ENCODE measurements at regions not wholly inside any gene's neighbourhood (a gene's known extent, or its start where the extent isn't known, plus 50 kb on each side); places are given as distances from the start of the nearest gene placed in this dataset.

- DNase-seq = no peak
Measured at GRCh38 chr15:100735129-100736053, 133.0 kb downstream of the ASB7 start.

- DNase-seq = no peak
Measured at GRCh38 chr15:100737214-100737613, 134.8 kb downstream of the ASB7 start.

DNA sequence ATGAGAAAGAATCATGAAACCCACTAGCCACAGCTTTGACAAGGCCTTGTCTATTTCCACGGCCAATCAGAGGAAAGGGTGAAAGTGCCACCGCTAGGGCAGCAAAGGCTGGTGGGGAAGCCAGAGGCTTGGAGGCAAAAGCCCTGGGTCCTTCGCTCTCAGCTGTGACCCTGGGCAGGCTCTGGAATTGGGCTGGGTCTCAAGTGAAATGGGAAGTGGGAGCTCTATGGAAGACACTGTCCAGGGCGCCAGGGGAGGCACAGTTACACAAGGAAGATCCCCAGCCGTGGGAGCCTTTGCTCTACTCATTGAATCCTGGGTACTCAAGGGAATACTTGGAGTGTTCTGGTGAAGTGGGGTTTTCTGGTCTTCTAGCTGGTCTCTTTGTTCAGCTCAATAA, 136.2 kb downstream of the ASB7 start:
- DNase-seq = no peak

- no peak for DNase-seq
Measured at GRCh38 chr15:100740138-100740537, 137.7 kb downstream of the ASB7 start.

DNA sequence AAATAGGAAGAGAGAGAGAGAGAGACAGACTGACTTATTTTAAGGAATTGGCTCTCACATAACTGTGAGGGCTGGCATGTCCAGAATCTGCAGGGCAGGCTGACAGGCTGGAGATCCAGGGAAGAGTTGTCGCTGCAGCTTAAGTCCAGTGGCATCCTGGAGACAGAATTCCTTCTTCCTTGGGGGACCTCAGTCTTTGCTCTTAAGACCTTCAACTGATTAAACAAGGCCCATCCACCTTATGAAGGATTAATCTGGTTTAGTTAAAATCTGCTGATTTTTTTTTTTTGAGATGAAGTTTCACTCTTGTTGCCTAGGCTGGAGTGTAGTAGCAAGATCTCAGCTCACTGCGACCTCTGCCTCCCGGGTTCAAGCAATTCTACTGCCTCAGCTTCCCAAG, 128.0 kb upstream of the ALDH1A3 start:
- DNase-seq = no peak

DNA sequence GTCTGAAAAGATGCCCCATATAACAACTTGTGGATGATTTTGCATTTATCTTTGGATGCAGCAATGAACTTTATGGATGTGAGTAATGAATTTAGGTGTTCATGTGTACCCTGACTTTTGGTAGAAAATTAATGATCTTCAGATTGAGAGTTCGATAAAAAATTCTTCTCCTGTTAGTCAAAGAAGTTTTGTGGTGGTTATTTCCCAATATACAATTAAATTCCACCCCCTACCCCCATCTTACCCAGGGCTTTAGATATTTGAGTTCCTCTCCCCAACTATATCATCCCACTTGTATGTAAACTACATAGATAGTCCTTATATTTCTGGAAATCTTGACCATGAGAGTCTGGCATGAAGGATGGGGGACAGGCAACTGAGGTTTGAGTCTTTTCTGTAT, 126.1 kb upstream of the ALDH1A3 start:
- no peak for DNase-seq

- no peak for DNase-seq
Measured at GRCh38 chr15:100757661-100758060, 122.0 kb upstream of the ALDH1A3 start.

DNA sequence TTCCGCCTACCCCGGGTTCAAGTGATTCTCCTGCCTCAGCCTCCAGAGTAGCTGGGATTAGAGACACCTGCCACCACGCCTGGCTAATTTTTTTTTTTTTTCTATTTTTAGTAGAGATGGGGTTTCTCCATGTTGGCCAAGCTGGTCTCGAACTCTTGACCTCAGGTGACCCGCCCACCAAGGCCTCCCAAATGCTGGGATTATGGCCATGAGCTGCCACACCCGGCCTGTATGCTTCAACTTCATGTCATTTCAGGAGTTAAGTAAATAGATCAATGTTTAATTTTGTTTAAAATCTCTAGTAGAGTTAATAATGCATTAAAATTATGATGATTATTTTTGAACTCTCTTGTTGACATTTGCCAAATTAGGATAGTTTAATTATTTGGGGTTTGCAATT, 121.1 kb upstream of the ALDH1A3 start:
- DNase-seq = no peak

- peak; percentile 71 for DNase-seq
Measured at GRCh38 chr15:100759106-100759505, 120.5 kb upstream of the ALDH1A3 start.

DNA sequence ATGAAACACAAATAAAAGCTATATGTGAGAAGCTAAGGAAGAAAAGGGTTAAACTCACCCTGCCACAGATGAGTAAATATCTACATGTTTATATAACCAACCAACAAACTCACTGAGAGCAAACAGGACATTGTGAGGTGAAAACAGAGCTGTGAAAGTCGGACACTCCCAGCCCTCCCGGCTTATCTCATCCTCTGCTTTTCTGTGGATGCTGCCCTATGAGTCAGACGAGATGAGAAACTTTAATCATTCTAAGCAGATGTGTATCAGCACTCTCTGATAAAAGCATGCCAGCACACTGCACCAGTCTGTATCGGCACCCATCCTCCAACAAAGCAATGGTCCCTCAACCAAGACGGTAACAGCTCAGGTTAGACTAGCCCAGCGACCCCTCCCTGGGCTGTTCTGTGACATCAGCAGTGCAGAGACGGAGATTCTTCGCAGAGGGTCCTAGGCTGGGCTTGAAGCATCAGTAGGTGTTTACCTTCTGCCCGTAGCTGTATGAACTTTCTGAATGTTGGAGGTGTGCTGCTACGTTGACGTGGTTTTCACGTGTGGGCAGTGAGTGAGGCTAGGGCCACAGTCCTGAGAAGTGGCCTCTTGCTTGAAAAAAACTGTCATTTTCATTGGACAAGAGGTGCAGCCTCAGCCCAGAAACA, 119.8 kb upstream of the ALDH1A3 start:
- DNase-seq = peak; percentile 54

- no peak for DNase-seq
Measured at GRCh38 chr15:100760357-100760903, 119.2 kb upstream of the ALDH1A3 start.

DNA sequence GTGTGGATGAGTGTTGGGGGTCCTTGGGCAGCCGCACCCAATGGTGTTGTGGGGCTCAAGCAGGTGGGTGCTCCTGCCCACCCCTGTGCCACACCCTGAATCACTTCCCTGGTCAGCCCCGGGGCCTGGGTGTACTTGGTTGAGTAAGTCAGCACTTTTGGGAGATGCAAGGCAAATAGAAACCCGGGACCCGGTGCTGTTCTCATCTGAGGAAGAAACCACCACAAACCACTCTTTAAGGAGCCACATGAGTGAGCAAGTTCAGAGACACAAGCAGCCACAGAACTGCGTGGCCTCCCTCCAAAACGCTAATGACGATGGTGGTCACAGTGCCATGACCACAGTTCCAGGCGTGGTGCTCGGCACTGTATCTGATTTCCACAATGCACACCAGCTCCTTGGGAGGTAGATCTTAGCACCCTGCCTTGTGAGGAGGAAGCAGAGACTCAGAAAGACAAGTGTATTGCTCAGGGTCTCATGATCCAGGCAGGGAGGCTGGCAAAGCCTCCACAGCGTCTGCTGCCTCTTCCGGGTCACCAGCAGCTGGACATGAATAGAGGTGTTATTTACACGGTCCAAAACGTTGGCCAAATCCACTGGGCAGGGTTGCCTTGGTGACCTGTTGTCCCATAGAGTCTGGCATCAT, 118.2 kb upstream of the ALDH1A3 start:
- no peak for DNase-seq

GRCh38 chr15:100762289-100762688, 117.3 kb upstream of the ALDH1A3 start:
- DNase-seq = no peak

DNA sequence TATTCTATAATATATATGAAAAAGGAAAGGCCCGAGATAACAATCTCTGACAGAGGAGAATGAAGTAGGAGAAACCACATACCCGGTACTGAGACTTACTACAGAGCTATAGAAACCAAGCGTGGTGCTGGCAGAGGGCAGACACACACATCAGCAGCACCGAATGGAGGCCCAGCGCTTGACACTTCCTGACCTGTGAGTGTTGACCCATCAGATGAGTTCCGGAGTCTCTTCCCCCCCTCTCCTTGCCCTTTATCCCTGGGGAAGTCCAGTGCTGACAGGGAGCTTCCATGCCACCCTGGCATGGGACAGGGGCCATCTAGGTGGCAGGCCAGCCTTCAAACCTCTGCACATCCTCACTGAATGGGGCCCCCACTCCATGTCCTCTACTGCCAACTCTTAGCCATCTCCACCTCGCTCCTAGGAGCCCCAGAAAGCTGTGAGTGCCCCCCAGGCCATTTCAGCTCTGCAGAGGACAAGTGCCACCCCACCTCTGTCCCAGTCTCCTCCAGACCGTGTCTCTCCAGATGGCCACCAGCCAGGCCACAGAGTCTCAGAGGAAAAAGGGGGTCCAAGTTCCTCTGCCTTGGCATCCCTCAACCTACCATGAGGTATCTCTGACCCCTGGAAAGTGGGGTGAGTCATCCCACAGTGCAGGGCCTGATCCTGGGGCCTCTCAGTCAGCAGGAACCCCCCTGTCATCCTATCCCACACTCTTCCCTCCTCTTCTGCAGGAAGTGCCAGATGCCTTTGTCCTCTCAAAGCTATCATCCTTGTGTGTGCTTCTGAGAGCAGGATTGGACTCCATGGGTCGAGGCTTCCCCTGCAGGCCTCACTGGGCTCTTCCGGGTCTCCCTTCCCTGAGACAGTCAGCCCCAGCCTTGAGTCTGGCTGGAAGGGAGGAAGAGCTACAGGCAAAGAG, 116.5 kb upstream of the ALDH1A3 start:
- no peak for DNase-seq

- DNase-seq = peak; percentile 28
Measured at GRCh38 chr15:100763835-100764750, 115.5 kb upstream of the ALDH1A3 start.

DNA sequence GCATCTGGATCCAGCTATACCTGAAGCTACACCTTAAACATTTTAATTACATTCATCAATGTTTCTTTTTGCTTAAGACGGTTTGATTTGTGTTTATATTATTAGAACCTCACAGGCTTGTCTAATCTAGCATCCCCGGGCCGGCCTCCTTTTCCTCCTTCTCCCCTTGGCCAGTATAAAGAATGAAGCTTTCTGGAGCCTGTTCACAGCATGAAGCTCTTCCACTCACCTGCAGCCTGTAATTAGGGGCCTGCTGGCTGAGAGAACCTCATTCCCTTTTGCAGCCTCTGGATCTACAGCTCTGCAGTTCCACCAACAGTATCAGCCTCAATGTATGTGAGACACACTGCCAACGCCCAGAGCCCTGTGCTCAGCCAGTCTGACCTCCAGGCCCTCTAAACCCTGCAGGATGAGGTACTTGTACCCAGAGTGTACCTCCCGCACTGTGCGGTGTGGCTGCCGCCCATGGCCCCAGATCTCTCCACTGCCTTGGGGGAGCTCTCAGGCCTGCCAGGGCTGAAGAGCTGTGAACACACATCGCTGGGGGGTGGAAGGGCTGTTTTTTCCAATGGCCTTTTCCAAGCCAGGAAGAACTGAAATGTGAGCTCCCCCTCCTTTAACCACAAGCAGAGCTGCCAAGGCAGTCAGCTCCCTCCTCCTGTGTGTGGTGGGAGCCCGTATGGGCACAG, 114.7 kb upstream of the ALDH1A3 start:
- DNase-seq = peak; percentile 62

DNA sequence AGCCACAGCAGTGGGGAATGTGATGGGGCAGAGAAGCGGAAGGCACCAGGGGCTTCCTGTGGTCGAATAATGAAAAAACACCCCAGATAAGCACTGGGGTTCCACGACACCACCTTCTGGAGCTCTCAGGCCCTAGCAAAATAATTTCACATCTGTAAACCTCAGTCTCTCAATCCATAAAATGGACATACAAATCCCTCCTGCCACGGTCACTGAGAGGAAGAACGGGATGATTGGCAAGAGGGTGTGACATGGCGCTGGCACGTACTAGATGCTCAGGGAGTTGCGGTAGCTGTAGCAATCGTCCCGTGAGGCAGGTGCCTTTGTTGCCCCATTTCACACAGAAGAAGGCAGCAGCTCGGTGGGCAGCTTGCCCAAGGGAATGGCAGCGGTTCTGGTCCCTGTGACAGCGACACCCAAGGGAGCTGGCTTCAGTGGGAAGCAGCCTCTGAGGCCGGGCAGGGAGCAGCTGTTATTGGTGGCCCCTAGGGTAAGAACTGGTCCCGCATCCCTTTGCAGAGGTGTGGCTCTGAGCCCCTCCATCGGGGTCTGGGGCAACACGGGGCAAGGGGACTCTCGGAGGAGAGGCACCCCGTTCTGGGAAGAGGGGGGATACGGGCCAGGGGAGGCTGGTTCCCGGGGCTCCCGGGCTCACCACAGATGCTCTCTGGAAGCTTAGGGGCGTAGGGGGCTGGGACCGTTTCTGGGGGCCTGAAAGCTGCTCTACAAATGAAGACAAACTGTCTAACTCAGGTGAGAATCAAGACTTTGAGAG, 114.0 kb upstream of the ALDH1A3 start:
- no peak for DNase-seq

DNA sequence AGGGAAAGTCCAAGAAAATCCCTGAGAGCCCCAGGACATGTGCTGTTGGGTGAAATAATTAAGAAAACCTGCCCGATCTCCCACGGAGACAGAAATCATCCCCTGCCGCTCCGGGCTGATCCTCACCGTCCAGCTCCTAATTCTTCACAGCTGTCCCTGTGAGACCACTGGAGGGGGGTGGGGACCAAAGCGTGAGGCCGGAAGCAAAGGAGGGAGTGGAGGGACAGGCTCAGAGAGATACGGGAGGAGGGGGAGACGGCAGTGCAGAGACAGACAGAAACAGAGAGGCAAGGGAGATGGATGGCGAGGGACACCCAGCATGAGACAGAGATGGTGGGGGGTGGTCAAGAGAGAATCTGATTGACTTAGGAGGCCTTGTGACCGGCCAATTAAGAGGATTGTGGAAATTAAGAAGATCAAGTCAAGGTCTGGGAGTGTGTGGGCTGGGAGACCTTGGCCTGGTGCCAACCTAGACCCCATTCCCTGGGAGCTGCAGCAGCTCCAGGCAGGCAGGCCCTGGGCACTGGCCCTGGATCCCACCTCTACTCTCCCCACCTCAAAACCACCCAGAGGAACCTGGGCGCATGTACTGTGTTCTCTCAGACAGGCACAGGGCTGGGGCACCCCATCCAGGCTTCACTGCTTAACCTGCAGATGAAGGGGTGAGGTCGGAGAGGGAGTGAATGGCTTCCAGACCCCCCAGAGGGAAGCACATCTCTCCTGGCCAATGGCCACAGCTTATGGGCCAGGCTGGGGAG, 113.2 kb upstream of the ALDH1A3 start:
- peak; percentile 70 for DNase-seq
